22Rv1 (cell line): ENCODE measurements at regions not wholly inside any gene's neighbourhood (a gene's known extent, or its start where the extent isn't known, plus 50 kb on each side); places are given as distances from the start of the nearest gene placed in this dataset.

Experiments
- ZFX ChIP-seq: fragments of 450-650 bp; IDR thresholded peaks from 2 replicates; pipeline ENCODE4 v1.6.1; 2017; ENCODE audit warnings: antibody characterized with exemption, borderline replicate concordance
- TF ChIP-seq, protein P1 (sequence below): fragments of 450-650 bp; IDR thresholded peaks from 2 replicates; pipeline ENCODE4 v1.5.1; 2017; ENCODE audit warnings: mild to moderate bottlenecking

DNA sequence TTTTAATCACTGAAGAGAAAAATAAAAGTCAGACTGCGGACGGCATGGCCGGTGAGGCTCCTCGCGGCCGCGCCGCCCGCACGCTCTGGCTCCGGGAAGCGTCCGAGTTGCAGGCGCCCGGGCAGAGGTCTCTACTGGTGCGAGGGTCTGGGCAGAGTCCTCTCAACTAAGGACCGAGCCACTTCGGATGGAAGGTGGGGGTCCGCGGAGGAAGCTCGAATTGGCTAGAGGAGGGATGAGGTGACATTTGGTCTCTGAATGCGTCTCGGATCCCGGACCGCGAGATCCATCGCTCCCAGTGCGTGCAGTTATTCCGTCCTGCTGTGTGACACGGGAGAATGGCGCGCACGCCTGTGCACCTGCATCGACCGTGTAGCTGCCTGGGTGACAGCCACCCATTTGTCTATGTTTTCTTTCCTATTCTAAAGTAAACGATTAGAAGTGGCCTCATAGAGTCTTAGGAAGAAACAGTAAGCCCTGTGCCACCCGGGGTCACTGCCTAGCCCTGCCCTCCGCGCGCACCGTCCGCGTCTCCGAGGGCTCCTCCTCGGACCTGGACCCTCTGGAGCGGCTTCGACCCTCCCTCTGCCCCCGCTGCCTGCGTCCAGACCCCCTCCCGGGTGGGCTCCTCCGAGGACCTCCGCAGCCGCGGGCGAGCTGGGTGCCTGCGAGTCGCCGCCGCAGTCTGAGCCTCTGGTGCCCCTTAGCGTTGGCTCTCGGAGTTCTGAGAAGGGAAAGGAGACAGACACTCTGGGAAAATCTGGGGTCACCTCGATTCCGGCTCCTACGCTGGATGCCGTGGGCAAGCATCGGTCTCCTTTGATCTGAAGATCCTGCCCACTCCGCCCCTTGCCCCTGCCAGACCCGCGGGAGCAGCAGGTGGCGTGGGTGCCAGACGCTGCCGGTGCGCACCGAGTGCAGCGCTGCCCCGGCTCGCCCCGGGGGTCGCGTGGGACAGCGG, 347.4 kb downstream of the LIG4 start:
- TF ChIP-seq, protein P1, sequence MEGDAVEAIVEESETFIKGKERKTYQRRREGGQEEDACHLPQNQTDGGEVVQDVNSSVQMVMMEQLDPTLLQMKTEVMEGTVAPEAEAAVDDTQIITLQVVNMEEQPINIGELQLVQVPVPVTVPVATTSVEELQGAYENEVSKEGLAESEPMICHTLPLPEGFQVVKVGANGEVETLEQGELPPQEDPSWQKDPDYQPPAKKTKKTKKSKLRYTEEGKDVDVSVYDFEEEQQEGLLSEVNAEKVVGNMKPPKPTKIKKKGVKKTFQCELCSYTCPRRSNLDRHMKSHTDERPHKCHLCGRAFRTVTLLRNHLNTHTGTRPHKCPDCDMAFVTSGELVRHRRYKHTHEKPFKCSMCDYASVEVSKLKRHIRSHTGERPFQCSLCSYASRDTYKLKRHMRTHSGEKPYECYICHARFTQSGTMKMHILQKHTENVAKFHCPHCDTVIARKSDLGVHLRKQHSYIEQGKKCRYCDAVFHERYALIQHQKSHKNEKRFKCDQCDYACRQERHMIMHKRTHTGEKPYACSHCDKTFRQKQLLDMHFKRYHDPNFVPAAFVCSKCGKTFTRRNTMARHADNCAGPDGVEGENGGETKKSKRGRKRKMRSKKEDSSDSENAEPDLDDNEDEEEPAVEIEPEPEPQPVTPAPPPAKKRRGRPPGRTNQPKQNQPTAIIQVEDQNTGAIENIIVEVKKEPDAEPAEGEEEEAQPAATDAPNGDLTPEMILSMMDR: peak; percentile 81
- TF ChIP-seq ZFX: no peak
